Type B pancreatic cell (in vitro differentiated cells): ENCODE measurements at regions not wholly inside any gene's neighbourhood (a gene's known extent, or its start where the extent isn't known, plus 50 kb on each side); places are given as distances from the start of the nearest gene placed in this dataset.

Experiments used
- DNase-seq: peaks from one replicate; pipeline ENCODE4 v3.0.0; 2021; ENCODE audit warnings: mixed read lengths; ENCODE audit not compliant: unreplicated experiment; ENCODE audit errors: extremely low spot score
- H3K27ac Mint-ChIP-seq: 2 replicates; pipeline ENCODE4 v1.8.0; 2021; ENCODE audit warnings: mild to moderate bottlenecking, mixed read lengths
- H3K27me3 Mint-ChIP-seq: 2 replicates; pipeline ENCODE4 v1.8.0; 2021; ENCODE audit warnings: mixed read lengths
- H3K36me3 Mint-ChIP-seq: 2 replicates; pipeline ENCODE4 v1.8.0; 2021; ENCODE audit warnings: mixed read lengths
- H3K4me1 Mint-ChIP-seq: one replicate; pipeline ENCODE4 v1.8.0; 2021; ENCODE audit warnings: mixed read lengths; ENCODE audit not compliant: unreplicated experiment
- H3K4me3 Mint-ChIP-seq: 2 replicates; pipeline ENCODE4 v1.8.0; 2021; ENCODE audit warnings: mild to moderate bottlenecking, mixed read lengths
- H3K9me3 Mint-ChIP-seq: 2 replicates; pipeline ENCODE4 v1.8.0; 2021; ENCODE audit warnings: mixed read lengths
- CTCF ChIP-seq: fragments of 200-600 bp; sonication (generic); conservative IDR thresholded peaks from 2 replicates; pipeline ENCODE4 v1.5.0; 2021; ENCODE audit warnings: antibody characterized with exemption, mild to moderate bottlenecking

DNA sequence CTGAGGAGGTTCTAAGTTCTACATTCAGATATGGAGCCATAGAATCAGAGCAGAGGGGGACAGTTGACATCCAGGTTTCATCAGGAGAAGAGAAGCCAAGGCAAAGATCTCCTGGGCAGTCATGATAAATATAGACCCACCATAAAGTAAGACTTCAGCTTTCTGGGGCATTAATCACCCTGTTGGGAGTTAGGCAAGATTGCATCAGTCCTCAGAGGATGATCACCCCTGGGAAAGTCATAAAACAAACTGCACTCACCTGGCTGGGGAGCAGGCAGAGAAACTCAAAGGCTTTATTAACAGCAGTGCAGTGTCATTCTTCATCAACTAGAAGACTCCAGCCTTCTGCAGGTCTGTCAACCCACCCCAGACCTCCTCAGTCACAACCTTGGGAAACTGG is 301.3 kb upstream of the JARID2 start:
- H3K9me3 Mint-ChIP-seq: no peaks in the 10 kb centered on the region
- H3K27me3 Mint-ChIP-seq: no peaks in the 10 kb centered on the region
- H3K4me1 Mint-ChIP-seq: peaks cover 8% of the 10 kb centered on the region
- no peak overlapping the region for H3K4me3 Mint-ChIP-seq
- H3K36me3 Mint-ChIP-seq: no peaks in the 10 kb centered on the region
- no peak for TF ChIP-seq CTCF
- DNase-seq: no peak
- H3K27ac Mint-ChIP-seq: no peak overlapping the region

DNA sequence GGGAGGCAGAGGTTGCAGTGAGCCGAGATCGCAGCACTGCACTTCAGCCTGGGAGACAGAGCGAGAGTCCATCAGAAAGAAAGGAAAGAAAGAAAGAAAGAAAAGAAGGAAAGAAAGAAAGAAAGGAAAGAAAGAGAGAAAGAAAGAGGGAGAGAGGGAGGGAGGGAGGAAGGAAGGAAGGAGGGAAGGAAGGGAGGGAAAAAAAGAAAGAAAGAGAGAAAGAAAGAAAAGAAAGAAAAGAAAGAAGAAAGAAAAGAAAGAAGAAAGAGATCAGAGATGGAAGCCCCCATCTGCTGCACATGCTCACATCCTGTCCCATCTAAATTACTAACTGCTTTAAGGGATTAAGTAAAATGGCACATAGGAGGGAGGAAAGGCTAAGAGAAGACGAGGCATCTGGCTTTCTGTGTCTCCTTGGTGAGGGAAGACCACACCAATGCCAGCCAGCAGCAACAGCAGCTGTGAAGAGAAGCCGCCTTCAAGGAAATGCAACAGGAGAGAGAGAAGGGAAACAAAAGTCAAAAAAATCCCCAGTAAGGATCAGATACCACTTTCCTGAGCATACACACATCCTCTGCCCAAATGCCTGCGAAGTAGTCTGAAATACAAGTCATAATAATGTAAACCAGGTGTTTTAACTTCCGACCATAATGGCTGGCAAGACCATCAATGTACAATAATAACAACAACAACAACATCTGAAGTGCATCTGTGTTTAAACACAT is 300.2 kb upstream of the JARID2 start:
- no peak for DNase-seq
- H3K27me3 Mint-ChIP-seq: no peaks in the 10 kb centered on the region
- TF ChIP-seq CTCF: no peak
- H3K4me1 Mint-ChIP-seq: peaks cover 8% of the 10 kb centered on the region
- no peak overlapping the region for H3K27ac Mint-ChIP-seq
- no peaks in the 10 kb centered on the region for H3K9me3 Mint-ChIP-seq
- no peak overlapping the region for H3K4me3 Mint-ChIP-seq
- H3K36me3 Mint-ChIP-seq: no peaks in the 10 kb centered on the region

DNA sequence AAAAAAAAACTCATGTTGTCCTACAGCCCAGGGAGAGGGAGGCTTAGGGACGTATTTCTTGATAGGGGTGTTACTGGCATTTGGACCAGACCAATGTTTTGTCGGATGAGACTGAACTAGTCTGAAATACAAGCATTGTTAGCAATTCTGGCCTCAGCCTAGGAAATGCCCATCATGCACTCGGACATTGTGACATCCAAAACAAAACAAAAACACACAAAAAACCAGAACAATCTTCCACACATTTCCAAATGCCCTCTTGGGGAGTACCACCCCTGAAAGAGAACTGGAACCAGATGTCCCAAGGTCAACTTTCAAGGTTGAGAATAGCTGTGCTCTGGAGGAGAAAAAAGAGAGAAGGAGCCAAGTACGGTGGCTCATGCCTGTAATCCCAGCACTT is 299.1 kb upstream of the JARID2 start:
- Mint-ChIP-seq H3K9me3 (no peaks in the 10 kb centered on the region), H3K4me3 (no peak overlapping the region), H3K27ac (no peak overlapping the region), H3K36me3 (no peaks in the 10 kb centered on the region), H3K4me1 (peaks cover 8% of the 10 kb centered on the region), H3K27me3 (no peaks in the 10 kb centered on the region)
- no peak for TF ChIP-seq CTCF
- DNase-seq: no peak

- H3K9me3 Mint-ChIP-seq: no peaks in the 10 kb centered on the region
- no peaks in the 10 kb centered on the region for H3K27me3 Mint-ChIP-seq
- no peak for DNase-seq
- H3K4me1 Mint-ChIP-seq: peaks cover 8% of the 10 kb centered on the region
- H3K4me3 Mint-ChIP-seq: no peak overlapping the region
- TF ChIP-seq CTCF: no peak
- no peaks in the 10 kb centered on the region for H3K36me3 Mint-ChIP-seq
- no peak overlapping the region for H3K27ac Mint-ChIP-seq
Measured at GRCh38 chr6:14948586-14949245, 297.2 kb upstream of the JARID2 start.

DNA sequence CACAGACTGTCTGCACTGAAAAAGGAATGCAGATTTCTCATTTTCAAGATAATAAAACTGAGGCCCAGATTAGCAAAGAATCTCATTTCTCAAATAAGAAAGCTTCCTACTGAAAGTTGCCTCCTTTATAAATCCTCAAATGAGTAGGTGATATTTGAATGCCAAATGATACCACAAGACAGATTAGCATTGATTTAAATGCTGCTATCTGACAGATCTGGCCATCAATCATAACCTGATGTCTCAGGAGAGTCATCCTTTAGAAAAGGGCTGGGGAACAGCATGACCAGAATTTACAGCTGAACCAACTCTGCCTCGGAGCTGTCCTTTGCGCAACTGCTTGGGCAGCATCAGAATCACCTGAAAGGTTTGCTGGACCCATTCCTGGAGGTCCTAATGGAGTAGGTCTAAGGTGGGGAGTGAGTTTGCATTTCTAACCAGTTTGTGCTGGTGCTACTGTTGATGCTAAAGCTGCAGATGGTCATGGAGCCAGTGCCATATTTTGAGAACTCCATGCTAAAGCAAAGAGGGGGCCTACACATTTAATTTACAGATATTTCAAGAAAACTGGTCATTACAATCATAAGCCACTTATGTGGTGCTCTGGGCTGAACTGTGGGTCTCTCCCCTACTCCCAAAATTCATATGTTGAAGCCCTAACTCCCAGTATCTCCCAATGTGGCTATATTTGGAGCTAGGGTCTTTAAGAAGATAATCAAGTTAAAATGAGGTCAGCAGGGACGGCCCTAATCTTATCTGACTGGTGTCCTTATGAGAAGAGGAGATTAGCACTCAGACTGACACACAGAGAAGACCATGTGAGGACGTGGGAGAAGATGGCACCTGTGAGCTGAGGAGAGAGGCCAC is 295.5 kb upstream of the JARID2 start:
- Mint-ChIP-seq H3K4me3 (no peak overlapping the region), H3K4me1 (peaks cover 8% of the 10 kb centered on the region), H3K27ac (no peak overlapping the region), H3K36me3 (no peaks in the 10 kb centered on the region), H3K27me3 (no peaks in the 10 kb centered on the region), H3K9me3 (no peaks in the 10 kb centered on the region)
- no peak for TF ChIP-seq CTCF
- no peak for DNase-seq
